Sigmoid colon (tissue), 4 donors: ENCODE measurements at regions not wholly inside any gene's neighbourhood (a gene's known extent, or its start where the extent isn't known, plus 50 kb on each side); places are given as distances from the start of the nearest gene placed in this dataset.

Experiments
- CTCF ChIP-seq, 4 experiments: fragments of 450-650 bp in 3 of 4; fragments of 200-600 bp in 1 of 4; IDR thresholded peaks; one replicate each; pipeline ENCODE4 v1.5.1; 2016 to 2019; ENCODE audit warnings: antibody characterized with exemption in 4 of 4, mild to moderate bottlenecking in 3 of 4, moderate library complexity in 2 of 4
- EP300 ChIP-seq, 4 donors: sonication (generic); formaldehyde crosslinking; IDR thresholded peaks; one replicate each; pipeline ENCODE4 v1.6.1; 2017; ENCODE audit warnings: antibody characterized with exemption in 4 of 4
- POLR2A ChIP-seq, 2 donors: fragments of 450-650 bp; IDR thresholded peaks; one replicate each; pipeline ENCODE4 v1.6.1; 2016; ENCODE audit warnings: antibody characterized with exemption in 2 of 2, mild to moderate bottlenecking in 2 of 2, moderate library complexity in 2 of 2

- no peak for TF ChIP-seq CTCF (IDR thresholded peaks at IDR 0.05)
- TF ChIP-seq POLR2A (IDR thresholded peaks at IDR 0.05): no peak
- TF ChIP-seq EP300 (IDR thresholded peaks at IDR 0.05): no peak
Measured at GRCh38 chr12:124136796-124137195, 158.1 kb upstream of the RFLNA start.
